HCT116 (cell line): ENCODE measurements at regions not wholly inside any gene's neighbourhood (a gene's known extent, or its start where the extent isn't known, plus 50 kb on each side); places are given as distances from the start of the nearest gene placed in this dataset.

Experiments
- ATAC-seq: fragments of 200-7000 bp; cut with Tn5 transposase; 2 replicates; pipeline ENCODE4 v1.9.1; 2020; ENCODE audit warnings: mild to moderate bottlenecking, moderate library complexity
- BruUV-seq: library from RNA; stranded (reverse); fragments of 400-500 nt; replicated peaks from 2 replicates; lab custom pipeline; 2021; lab: Mats Ljungman, UMichigan
- CTCF ChIA-PET: fragments of 300-600 bp; sonication (Branson Sonifier 250); formaldehyde crosslinking; loops from one replicate; lab custom pipeline; 2021; ENCODE audit warnings: antibody characterized with exemption; lab: Charles Lee
- POLR2A ChIA-PET: fragments of 300-600, 350-600 bp; sonication (Branson Sonifier 250); formaldehyde crosslinking; loops from one replicate; lab custom pipeline; 2021; ENCODE audit warnings: antibody characterized with exemption; lab: Charles Lee
- RAD21 ChIA-PET, 2 experiments: fragments of 300-600 bp; sonication (Branson Sonifier 250); formaldehyde crosslinking; loops; one replicate each; lab custom pipeline; 2023; ENCODE audit warnings: low total read pairs in 2 of 2; ENCODE audit not compliant: uncharacterized antibody in 2 of 2, unreplicated experiment in 2 of 2, low non-redundant PET in 1 of 2; lab: Charles Lee
- DNase-seq: peaks from one replicate; pipeline ENCODE4 v3.0.0-alpha.2; 2010; ENCODE audit warnings: low read depth, low spot score
- H2AFZ ChIP-seq: fragments of 200-600 bp; shearing (Covaris generic), sonication (generic); 2 replicates; pipeline ENCODE4 v1.6.1; 2017; ENCODE audit warnings: low read depth, mixed run types, mixed read lengths, antibody characterized with exemption, low read length; ENCODE audit not compliant: poor library complexity, severe bottlenecking
- H3K27ac ChIP-seq: 2 replicates; pipeline ENCODE4 v1.5.1; 2012; ENCODE audit warnings: low read depth, low read length
- H3K27me3 ChIP-seq: fragments of 200-600 bp; sonication (generic); 2 replicates; pipeline ENCODE4 v1.6.1; 2016; ENCODE audit warnings: mixed run types, low read length, mixed read lengths; ENCODE audit not compliant: insufficient read depth
- H3K36me3 ChIP-seq, 2 experiments: fragments of 200-500 bp in 1 of 2; fragments of 200-600 bp in 1 of 2; sonication (Bioruptor generic) in 1 of 2; sonication (generic) in 1 of 2; 2 replicates each; pipeline versions ENCODE4 v1.5.1 to v1.6.1; 2014 to 2016; ENCODE audit warnings: low read length in 2 of 2, inconsistent platforms in 1 of 2, mixed read lengths in 1 of 2, mixed run types in 1 of 2; ENCODE audit not compliant: insufficient read depth in 2 of 2, control insufficient read depth in 1 of 2
- H3K4me1 ChIP-seq, 2 experiments: fragments of 200-600 bp in 1 of 2; sonication (generic) in 1 of 2; 2 replicates each; pipeline versions ENCODE4 v1.5.1 to v1.6.1; 2012 to 2017; ENCODE audit warnings: low read length in 2 of 2, inconsistent platforms in 1 of 2, mild to moderate bottlenecking in 1 of 2, mixed read lengths in 1 of 2, mixed run types in 1 of 2, moderate library complexity in 1 of 2; ENCODE audit not compliant: insufficient read depth in 2 of 2, control insufficient read depth in 1 of 2
- H3K4me2 ChIP-seq: fragments of 200-600 bp; sonication (generic); 2 replicates; pipeline ENCODE4 v1.6.1; 2017; ENCODE audit warnings: mixed run types, low read length, mixed read lengths
- H3K4me3 ChIP-seq, 2 experiments: fragments of 200-600 bp in 1 of 2; sonication (generic) in 1 of 2; replicated peaks in 1 of 2; 2 replicates each; pipeline ENCODE4 v1.5.1; 2011 to 2016; ENCODE audit warnings: low read length in 2 of 2, control low read depth in 1 of 2, low read depth in 1 of 2, mild to moderate bottlenecking in 1 of 2, mixed read lengths in 1 of 2, mixed run types in 1 of 2
- H3K79me2 ChIP-seq: fragments of 200-600 bp; sonication (generic); 2 replicates; pipeline ENCODE4 v1.6.1; 2017; ENCODE audit warnings: mild to moderate bottlenecking, mixed run types, low read length, moderate library complexity, mixed read lengths; ENCODE audit not compliant: insufficient read depth
- H3K9ac ChIP-seq: fragments of 200-600 bp; sonication (generic); 2 replicates; pipeline ENCODE4 v1.6.1; 2016; ENCODE audit warnings: low read length, mixed read lengths
- H3K9me2 ChIP-seq: fragments of 200-600 bp; sonication (generic), shearing (Covaris generic); 2 replicates; pipeline ENCODE4 v1.6.1; 2017; ENCODE audit warnings: mixed run types, mild to moderate bottlenecking, moderate library complexity; ENCODE audit not compliant: insufficient read depth
- H3K9me3 ChIP-seq, 2 experiments: fragments of 200-500 bp in 1 of 2; fragments of 200-600 bp in 1 of 2; sonication (Bioruptor generic) in 1 of 2; sonication (generic) in 1 of 2; 2 replicates each; pipeline ENCODE4 v1.6.1; 2014 to 2017; ENCODE audit warnings: low read length in 2 of 2, mixed read lengths in 2 of 2, inconsistent platforms in 1 of 2, low read depth in 1 of 2, mild to moderate bottlenecking in 1 of 2, mixed run types in 1 of 2, moderate library complexity in 1 of 2; ENCODE audit not compliant: control insufficient read depth in 1 of 2, insufficient read depth in 1 of 2
- H4K20me1 ChIP-seq: fragments of 200-600 bp; sonication (generic), shearing (Covaris generic); 2 replicates; pipeline ENCODE4 v1.6.1; 2017; ENCODE audit warnings: mixed run types, mild to moderate bottlenecking, moderate library complexity; ENCODE audit not compliant: insufficient read depth
- CEBPB ChIP-seq: IDR thresholded peaks from 2 replicates; pipeline ENCODE4 v1.6.1; 2012; ENCODE audit warnings: low read depth
- EGR1 ChIP-seq: IDR thresholded peaks from 2 replicates; pipeline ENCODE4 v1.6.1; 2012; ENCODE audit warnings: low read depth
- ELF1 ChIP-seq: IDR thresholded peaks from 2 replicates; pipeline ENCODE4 v1.6.1; 2012; ENCODE audit warnings: low read depth, borderline replicate concordance
- EZH2phosphoT487 ChIP-seq: fragments of 200-600 bp; IDR thresholded peaks from 2 replicates; pipeline ENCODE4 v1.6.1; 2018; ENCODE audit warnings: antibody characterized with exemption, borderline replicate concordance
- JUND ChIP-seq: IDR thresholded peaks from 2 replicates; pipeline ENCODE4 v1.6.1; 2012
- RAD21 ChIP-seq: IDR thresholded peaks from 2 replicates; pipeline ENCODE4 v1.6.1; 2012; ENCODE audit warnings: low read depth, mild to moderate bottlenecking
- SIN3A ChIP-seq: IDR thresholded peaks from 2 replicates; pipeline ENCODE4 v1.6.1; 2012; ENCODE audit warnings: low read depth
- SRF ChIP-seq: IDR thresholded peaks from 2 replicates; pipeline ENCODE4 v1.6.1; 2012; ENCODE audit warnings: low read depth
- TCF7L2 ChIP-seq: IDR thresholded peaks from 2 replicates; pipeline ENCODE4 v1.7.0; 2011; ENCODE audit warnings: borderline replicate concordance, inconsistent platforms; ENCODE audit not compliant: insufficient read depth, insufficient read length; ENCODE audit errors: extremely low read depth
- YY1 ChIP-seq: IDR thresholded peaks from 2 replicates; pipeline ENCODE4 v1.6.1; 2011; ENCODE audit warnings: low read length, low read depth, moderate library complexity, mild to moderate bottlenecking; ENCODE audit not compliant: insufficient replicate concordance; ENCODE audit errors: extremely low read depth
- ZFX ChIP-seq: fragments of 450-650 bp; IDR thresholded peaks from 2 replicates; pipeline ENCODE4 v1.6.1; 2017
- ZNF274 ChIP-seq: fragments of 200-500 bp; sonication (Bioruptor generic); IDR thresholded peaks from 2 replicates; pipeline ENCODE4 v1.6.1; 2014; ENCODE audit warnings: mild to moderate bottlenecking, low read depth, low read length, inconsistent platforms
- intact Hi-C: fragments of 100-400 bp; cut with micrococcal nuclease; formaldehyde crosslinking; loops from 2 replicates; pipeline ENCODE4 v1.10.0; 2022
- TF ChIP-seq, protein P1 (sequence below), 3 experiments: fragments of 200-600 bp in 1 of 3; sonication (generic) in 1 of 3; IDR thresholded peaks in 2 of 3; conservative IDR thresholded peaks in 1 of 3; 2 replicates each; pipeline ENCODE4 v1.5.1; 2012 to 2017; ENCODE audit warnings: low read depth in 2 of 3, low read length in 2 of 3, antibody characterized with exemption in 1 of 3, borderline replicate concordance in 1 of 3, control low read depth in 1 of 3, mild to moderate bottlenecking in 1 of 3, mixed read lengths in 1 of 3, mixed run types in 1 of 3, moderate library complexity in 1 of 3; ENCODE audit not compliant: insufficient read depth in 1 of 3
- TF ChIP-seq, protein P2 (sequence below): IDR thresholded peaks from 2 replicates; pipeline ENCODE4 v1.6.1; 2011; ENCODE audit warnings: mild to moderate bottlenecking, low read length, moderate library complexity; ENCODE audit not compliant: insufficient replicate concordance; ENCODE audit errors: extremely low read depth
- TF ChIP-seq, protein P3 (sequence below): IDR thresholded peaks from 2 replicates; pipeline ENCODE4 v1.6.1; 2012
- TF ChIP-seq, protein P4 (sequence below): IDR thresholded peaks from 2 replicates; pipeline ENCODE4 v1.6.1; 2012; ENCODE audit warnings: low read depth

DNA sequence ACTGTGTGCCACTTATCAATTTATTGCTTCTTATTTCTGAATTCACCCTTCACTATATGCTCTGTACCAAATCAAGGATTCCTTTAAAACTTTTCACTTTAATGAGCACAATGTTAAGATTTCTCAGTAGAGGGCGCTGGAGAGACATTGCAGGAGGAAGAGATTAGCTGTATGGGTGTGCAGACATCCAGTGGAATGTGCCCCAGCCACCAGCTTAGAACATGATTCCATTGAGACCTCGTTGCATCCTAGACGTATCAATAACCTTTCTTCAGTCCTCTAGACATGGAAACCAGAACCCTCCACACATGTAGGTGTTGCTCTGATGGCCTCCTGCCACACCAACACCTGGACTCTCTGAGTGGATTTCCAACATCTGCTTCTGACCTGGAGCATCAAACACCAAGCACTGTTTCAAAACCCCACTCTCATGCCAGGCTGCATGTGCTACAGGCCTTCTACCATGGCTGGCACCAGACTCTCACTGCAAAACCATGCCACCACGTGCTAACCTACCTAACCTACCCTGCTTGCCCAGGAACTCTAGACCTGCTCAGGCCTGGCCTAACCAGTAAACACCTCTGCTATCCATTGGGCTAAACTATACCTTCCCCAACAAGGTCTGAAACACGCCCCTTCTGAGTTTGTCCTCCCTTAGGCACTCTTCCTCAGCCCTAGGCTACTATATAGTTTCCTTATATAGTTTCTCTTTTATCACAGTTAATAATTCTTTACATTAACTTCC is 633.2 kb upstream of the PKDCC start:
- H2AFZ ChIP-seq, result no peak overlapping the region
- DNase-seq (no peak), ATAC-seq (peak; percentile 47; the same call in 1 of the 2 replicates)
- no peaks in the 10 kb centered on the region for H3K36me3 ChIP-seq
- no peaks in the 10 kb centered on the region for H3K4me1 ChIP-seq
- no peaks in the 10 kb centered on the region for H3K27me3 ChIP-seq
- no peak overlapping the region for H3K4me2 ChIP-seq
- no TSS peak for BruUV-seq
- CTCF ChIA-PET, result interaction anchor here (1.0 to 1.7 kb wide), 3 partner anchors 281 to 371 kb away, joined by 3 to 19 read pairs (median 5); no protein-coding TSS in a partner anchor
- no peak overlapping the region for H3K27ac ChIP-seq
- H4K20me1 ChIP-seq, result no peaks in the 10 kb centered on the region
- no peaks in the 10 kb centered on the region; a peak in 1 of 4 replicates for H3K9me3 ChIP-seq
- H3K79me2 ChIP-seq, result no peaks in the 10 kb centered on the region
- POLR2A ChIA-PET, result no interaction called here
- TF ChIP-seq ZNF274 (no peak), YY1 (no peak), SIN3A (no peak), CEBPB (no peak), TCF7L2 (no peak), EZH2phosphoT487 (no peak), SRF (no peak), EGR1 (no peak), ELF1 (no peak), RAD21 (peak; percentile 33; the same call in 1 of the 2 replicates), JUND (no peak), ZFX (no peak)
- TF ChIP-seq, protein P1, sequence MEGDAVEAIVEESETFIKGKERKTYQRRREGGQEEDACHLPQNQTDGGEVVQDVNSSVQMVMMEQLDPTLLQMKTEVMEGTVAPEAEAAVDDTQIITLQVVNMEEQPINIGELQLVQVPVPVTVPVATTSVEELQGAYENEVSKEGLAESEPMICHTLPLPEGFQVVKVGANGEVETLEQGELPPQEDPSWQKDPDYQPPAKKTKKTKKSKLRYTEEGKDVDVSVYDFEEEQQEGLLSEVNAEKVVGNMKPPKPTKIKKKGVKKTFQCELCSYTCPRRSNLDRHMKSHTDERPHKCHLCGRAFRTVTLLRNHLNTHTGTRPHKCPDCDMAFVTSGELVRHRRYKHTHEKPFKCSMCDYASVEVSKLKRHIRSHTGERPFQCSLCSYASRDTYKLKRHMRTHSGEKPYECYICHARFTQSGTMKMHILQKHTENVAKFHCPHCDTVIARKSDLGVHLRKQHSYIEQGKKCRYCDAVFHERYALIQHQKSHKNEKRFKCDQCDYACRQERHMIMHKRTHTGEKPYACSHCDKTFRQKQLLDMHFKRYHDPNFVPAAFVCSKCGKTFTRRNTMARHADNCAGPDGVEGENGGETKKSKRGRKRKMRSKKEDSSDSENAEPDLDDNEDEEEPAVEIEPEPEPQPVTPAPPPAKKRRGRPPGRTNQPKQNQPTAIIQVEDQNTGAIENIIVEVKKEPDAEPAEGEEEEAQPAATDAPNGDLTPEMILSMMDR (IDR thresholded peaks at IDR 0.05 in 2 of 3, conservative IDR thresholded peaks at IDR 0.05 in 1 of 3; ENCODE audit: borderline replicate concordance in 1 of 3, insufficient read depth in 1 of 3, low read depth in 2 of 3, low read length in 2 of 3), result peak; percentile 20 to 57 (median 49); a peak in 4 of 6 replicates
- TF ChIP-seq, protein P2, sequence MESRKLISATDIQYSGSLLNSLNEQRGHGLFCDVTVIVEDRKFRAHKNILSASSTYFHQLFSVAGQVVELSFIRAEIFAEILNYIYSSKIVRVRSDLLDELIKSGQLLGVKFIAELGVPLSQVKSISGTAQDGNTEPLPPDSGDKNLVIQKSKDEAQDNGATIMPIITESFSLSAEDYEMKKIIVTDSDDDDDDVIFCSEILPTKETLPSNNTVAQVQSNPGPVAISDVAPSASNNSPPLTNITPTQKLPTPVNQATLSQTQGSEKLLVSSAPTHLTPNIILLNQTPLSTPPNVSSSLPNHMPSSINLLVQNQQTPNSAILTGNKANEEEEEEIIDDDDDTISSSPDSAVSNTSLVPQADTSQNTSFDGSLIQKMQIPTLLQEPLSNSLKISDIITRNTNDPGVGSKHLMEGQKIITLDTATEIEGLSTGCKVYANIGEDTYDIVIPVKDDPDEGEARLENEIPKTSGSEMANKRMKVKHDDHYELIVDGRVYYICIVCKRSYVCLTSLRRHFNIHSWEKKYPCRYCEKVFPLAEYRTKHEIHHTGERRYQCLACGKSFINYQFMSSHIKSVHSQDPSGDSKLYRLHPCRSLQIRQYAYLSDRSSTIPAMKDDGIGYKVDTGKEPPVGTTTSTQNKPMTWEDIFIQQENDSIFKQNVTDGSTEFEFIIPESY, result no peak
- TF ChIP-seq, protein P3, sequence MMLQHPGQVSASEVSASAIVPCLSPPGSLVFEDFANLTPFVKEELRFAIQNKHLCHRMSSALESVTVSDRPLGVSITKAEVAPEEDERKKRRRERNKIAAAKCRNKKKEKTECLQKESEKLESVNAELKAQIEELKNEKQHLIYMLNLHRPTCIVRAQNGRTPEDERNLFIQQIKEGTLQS, result no peak
- TF ChIP-seq, protein P4, sequence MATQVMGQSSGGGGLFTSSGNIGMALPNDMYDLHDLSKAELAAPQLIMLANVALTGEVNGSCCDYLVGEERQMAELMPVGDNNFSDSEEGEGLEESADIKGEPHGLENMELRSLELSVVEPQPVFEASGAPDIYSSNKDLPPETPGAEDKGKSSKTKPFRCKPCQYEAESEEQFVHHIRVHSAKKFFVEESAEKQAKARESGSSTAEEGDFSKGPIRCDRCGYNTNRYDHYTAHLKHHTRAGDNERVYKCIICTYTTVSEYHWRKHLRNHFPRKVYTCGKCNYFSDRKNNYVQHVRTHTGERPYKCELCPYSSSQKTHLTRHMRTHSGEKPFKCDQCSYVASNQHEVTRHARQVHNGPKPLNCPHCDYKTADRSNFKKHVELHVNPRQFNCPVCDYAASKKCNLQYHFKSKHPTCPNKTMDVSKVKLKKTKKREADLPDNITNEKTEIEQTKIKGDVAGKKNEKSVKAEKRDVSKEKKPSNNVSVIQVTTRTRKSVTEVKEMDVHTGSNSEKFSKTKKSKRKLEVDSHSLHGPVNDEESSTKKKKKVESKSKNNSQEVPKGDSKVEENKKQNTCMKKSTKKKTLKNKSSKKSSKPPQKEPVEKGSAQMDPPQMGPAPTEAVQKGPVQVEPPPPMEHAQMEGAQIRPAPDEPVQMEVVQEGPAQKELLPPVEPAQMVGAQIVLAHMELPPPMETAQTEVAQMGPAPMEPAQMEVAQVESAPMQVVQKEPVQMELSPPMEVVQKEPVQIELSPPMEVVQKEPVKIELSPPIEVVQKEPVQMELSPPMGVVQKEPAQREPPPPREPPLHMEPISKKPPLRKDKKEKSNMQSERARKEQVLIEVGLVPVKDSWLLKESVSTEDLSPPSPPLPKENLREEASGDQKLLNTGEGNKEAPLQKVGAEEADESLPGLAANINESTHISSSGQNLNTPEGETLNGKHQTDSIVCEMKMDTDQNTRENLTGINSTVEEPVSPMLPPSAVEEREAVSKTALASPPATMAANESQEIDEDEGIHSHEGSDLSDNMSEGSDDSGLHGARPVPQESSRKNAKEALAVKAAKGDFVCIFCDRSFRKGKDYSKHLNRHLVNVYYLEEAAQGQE, result no peak
- no peak overlapping the region for H3K9ac ChIP-seq
- intact Hi-C loops, result loop anchor here (1.0 to 2.0 kb wide), 2 partner anchors 284 to 368 kb away; no protein-coding TSS in a partner anchor
- H3K4me3 ChIP-seq, result no peak overlapping the region
- no peaks in the 10 kb centered on the region for H3K9me2 ChIP-seq
- RAD21 ChIA-PET, result no interaction called here
